Non-pigmented ciliary epithelial cell (primary cell): ENCODE measurements at regions not wholly inside any gene's neighbourhood (a gene's known extent, or its start where the extent isn't known, plus 50 kb on each side); places are given as distances from the start of the nearest gene placed in this dataset.
"Not testable (repeated sequence)": the region's sequence is repeated elsewhere in the genome, so short reads cannot be mapped to it uniquely, and the experiment has no call there.

Experiments used
- DNase-seq: peaks from one replicate; pipeline ENCODE4 v3.0.0-alpha.2; 2010; ENCODE audit warnings: low read depth

- no peak for DNase-seq
These were observed 183.8 kb upstream of the PDE4D start for GRCh38 chr5:60077292-60077691.

DNA sequence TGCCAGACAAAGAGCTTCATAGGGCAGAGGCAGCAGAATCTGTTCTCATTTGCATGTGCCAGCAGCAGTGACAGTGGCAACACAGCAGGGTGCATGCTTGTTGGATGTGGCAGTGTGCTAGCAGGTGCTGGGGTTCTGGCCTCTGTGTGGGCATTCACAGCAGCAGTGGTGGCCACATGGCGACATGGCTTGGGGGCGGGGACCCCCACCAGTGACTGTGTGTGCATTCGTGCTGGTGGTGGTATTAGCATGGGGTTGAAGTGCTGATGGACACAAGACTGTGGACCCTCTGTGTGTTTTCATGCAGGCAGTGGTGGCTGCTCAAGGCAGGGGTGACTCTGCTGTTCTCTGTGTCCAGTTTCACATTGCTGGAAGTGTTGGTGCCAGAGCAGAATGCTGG lies 183.2 kb upstream of the PDE4D start:
- DNase-seq, result no peak

DNA sequence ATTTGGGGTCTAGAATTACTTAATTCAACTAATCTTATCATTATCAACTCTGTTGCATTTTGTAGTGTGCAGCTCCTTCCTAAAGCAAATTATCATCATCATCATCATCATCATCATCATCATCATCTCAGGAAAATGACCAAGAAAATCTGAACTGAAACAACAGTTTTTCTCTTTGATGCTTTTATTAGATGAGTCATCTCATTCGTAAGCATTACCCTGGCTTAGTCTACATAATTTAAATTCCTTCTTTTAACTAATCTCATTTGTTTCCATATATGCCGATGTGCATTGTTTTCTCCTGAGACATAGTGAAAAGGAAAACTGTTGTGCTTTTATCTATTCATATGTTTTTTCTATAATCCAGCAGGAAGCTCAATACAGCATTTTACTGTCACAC lies 173.0 kb upstream of the PDE4D start:
- peak; percentile 41 for DNase-seq

GRCh38 chr5:60060389-60060788 lies 166.9 kb upstream of the PDE4D start:
- no peak for DNase-seq

- DNase-seq, result no peak
These were observed 162.7 kb upstream of the PDE4D start for GRCh38 chr5:60056191-60056590.

DNA sequence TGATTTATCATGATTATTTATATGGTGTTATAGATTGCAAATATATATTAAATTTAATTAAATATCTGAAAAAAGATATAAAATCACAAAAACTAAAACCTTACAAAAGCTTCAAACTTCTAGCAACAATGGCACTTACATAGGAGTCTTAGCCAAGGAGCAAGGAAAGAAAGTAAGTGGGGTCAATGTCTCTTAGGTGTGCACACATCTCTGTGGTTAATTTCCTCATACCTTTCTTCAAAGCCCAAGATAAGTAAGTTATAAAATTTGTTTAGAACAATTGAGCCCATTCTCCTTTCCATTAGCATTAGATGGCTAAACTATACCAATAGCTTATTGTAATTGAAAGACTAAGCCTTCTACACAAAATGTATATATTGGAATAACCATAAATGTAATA lies 161.6 kb upstream of the PDE4D start:
- DNase-seq, result no peak

DNA sequence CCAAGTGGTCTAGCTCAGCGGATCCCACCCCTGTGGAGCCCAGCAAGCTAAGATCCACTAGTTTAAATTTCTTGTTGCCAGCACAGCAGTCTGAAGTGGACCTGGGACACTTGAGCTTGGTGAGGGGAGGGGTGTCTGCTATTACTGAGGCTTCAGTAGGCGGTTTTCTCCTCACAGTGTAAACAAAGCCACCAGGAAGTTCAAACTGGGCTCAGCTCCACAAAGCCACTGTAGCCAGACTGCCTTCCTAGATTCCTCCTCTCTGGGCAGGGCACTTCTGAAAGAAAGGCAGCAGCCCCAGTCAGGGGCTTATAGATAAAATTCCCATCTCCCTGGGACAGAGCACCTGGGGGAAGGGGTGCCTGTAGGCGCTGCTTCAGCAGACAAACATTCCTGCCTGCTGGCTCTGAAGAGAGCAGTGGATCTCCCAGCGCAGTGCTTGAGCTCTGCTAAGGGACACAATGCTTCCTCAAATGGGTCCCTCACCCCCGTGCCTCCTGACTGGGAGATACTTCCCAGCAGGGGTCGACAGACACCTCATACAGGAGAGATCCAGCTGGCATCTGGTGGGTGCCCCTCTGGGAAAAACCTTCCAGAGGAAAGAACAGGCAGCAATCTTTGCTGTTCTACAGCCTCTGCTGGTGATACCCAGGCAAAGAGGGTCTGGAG lies 148.6 kb upstream of the PDE4D start:
- not testable (repeated sequence) for DNase-seq

GRCh38 chr5:60041508-60041907 lies 148.0 kb upstream of the PDE4D start:
- DNase-seq, result not testable (repeated sequence)

DNA sequence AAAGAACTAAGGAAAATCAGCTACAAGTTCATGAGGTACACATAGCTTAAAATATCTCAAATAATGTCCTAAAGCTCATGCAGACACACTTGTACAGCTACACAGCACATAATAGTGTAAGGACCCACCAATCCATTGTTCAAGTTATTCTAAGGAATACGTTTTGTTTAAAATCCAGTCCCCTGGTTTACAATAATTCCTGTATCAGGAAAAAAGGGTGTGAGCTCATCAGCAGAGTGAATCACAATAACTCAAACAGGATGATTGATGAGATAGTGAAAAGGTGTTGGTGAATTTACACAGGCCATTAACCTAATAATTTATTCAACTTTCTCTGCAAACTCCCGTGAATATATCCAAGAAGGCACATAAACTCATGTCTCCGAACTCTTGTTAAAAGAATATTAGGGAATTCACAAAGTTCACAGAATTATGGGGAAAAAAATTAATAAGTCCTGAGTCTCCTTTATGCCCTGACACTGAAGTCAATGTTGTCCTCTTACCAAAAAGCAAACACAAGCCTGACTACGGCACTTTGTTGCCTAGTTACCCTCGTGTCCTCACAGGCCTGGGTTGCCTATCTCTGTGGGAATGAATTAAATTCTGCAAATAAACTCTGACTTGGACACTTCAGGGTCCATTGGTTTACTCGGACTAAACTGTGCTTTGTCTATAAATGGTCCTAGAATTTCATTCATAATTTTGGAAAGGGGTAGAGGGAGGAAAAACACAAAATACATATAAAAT lies 142.8 kb upstream of the PDE4D start:
- no peak for DNase-seq

- DNase-seq, result peak; percentile 40
These were observed 132.6 kb upstream of the PDE4D start for GRCh38 chr5:60026161-60026560.

GRCh38 chr5:60024104-60024503 lies 130.6 kb upstream of the PDE4D start:
- DNase-seq, result no peak

GRCh38 chr5:60023255-60023654 lies 129.7 kb upstream of the PDE4D start:
- DNase-seq, result peak; percentile 65

DNA sequence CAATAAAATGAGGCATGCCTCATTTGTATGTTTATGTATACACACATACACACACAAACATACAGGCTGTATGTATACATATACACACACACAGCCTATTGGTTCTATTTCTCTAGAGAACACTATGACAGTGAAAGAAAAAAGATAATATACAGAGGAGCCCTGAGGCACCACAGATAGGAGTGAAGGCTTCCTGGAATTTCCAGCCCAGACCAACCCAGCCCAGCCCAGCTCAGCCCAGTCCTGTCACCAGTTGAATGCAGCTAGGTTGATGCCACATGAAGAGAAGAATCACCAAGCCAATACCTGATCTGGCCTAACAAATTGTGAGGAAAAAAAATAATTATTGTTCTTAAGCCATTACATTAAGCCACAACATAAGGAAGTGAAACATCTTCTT lies 126.9 kb upstream of the PDE4D start:
- no peak for DNase-seq

GRCh38 chr5:60018960-60019359 lies 125.4 kb upstream of the PDE4D start:
- not testable (repeated sequence) for DNase-seq

GRCh38 chr5:60018091-60018490 lies 124.6 kb upstream of the PDE4D start:
- no peak for DNase-seq

DNA sequence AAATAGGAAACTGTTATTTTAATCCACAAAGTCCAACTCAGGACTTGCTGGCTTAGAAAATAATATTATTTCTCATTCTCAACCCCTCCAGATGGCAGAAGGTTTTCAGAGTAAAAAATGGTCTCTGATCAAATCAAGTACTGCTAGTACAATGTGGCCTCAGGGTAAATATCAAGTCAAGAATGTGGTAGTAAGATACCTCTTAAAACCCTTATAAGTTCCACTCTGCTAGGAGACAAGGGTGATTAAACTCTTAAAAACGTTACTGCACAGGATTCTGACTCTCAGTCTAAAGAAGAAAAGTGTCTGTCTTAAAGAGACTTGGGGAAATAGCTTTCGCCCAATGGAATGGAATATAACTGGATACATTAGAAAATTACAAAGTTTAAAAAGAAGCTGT lies 120.8 kb upstream of the PDE4D start:
- DNase-seq, result no peak

GRCh38 chr5:60010853-60011252 lies 117.3 kb upstream of the PDE4D start:
- no peak for DNase-seq

- DNase-seq, result no peak
These were observed 116.8 kb upstream of the PDE4D start for GRCh38 chr5:60010328-60010727.

DNA sequence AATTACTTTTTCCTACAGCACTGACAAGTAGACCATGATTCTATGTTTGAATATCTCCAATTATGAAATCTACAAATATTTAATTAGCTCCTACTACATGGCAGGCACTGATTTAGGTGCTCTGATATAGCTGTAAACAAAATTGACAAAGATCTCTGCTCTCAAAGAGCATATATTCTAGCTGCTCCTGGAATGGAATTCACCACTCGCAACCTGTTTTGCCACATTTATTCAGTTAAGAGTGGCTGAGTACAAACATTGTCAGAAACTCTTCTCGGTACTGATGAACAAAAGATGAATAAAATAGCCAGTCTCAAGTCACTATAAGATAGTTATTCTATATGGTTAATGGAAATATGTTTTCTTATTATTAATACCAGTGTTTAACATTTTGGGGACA lies 114.2 kb upstream of the PDE4D start:
- no peak for DNase-seq

DNA sequence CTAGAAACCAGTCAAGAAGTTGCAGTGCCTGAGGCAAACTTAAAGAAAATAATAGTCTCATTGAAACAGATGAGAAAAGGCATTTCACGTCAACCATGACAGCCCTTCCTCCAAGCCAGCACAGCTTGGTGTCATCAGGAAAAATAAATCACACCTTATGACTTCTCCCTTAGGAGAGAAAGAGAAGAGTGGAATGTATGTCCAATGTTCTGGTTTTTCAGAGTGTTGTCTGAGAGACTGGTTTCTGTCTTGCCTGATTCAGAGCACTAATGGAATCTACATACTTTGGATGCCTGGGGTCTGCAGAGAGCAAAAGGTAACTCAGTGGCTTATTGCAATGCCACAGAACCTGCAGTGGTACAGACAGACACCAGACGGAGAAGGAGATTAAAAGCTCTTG lies 105.5 kb upstream of the PDE4D start:
- peak; percentile 59 for DNase-seq

DNA sequence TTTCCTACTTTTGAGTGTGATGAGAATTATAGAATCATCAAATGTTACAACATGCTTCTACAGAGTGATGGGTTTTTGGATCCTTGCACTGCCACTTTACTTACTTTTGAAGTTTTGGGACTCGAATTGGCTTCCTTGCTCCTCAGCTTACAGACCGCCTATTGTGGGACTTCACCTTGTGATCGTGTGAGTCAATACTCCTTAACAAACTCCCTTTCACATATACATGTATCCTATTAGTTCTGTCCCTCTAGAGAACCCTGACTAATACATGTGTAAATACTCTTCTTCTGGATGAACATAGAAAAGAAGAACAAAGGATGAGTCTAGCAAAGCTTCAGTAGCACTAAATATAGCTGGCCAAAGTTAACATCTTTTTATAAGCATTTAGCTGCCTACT lies 98.7 kb upstream of the PDE4D start:
- no peak for DNase-seq

DNA sequence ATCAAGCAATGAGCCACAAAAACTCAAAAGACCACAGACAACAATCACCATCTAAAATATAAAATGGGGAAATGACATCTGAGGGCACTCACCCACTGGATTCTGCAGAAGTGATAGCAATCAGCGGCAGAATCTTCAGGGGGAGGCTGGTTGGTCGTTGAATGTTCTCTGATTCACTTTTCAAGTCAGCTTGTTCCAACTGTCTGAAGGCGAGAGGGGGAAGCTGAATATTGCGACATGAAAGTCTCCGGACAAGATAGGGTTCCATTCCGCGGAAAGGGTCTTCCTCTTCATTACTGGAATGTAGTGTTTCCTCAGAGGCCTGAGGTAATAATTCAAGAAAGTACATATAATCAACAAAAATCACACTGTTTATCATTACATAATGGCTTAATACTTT lies 94.9 kb upstream of the PDE4D start:
- DNase-seq, result no peak

- DNase-seq, result no peak
These were observed 82.8 kb upstream of the PDE4D start for GRCh38 chr5:59976342-59976741.

DNA sequence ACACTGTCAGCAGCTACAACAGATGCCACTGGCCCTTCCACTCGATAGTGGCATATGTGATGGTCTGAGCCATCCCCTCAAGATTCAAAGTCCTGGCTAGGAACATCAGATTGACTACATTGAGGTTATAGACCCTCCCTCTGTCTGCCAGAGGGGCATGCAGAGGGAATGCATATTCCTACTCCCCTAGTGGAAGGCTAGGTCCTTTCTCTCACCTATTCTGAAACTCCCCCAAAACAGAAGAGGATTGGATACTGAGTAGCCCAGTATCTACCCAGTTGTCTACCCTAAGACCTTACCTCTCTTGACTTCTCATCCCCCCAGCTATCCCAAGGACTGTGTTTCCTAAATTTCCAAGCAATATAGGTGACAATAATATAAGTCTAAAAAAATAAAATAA lies 78.5 kb upstream of the PDE4D start:
- no peak for DNase-seq
